C4-2B (cell line): ENCODE measurements at regions not wholly inside any gene's neighbourhood (a gene's known extent, or its start where the extent isn't known, plus 50 kb on each side); places are given as distances from the start of the nearest gene placed in this dataset.

Source experiments
- H3K27ac ChIP-seq: fragments of 450-650 bp; 2 replicates; pipeline ENCODE4 v1.5.1; 2017
- ZFX ChIP-seq: fragments of 450-650 bp; IDR thresholded peaks from 2 replicates; pipeline ENCODE4 v1.6.1; 2017
- TF ChIP-seq, protein P1 (sequence below): fragments of 450-650 bp; conservative IDR thresholded peaks from 2 replicates; pipeline ENCODE4 v1.5.1; 2017; ENCODE audit warnings: mild to moderate bottlenecking

DNA sequence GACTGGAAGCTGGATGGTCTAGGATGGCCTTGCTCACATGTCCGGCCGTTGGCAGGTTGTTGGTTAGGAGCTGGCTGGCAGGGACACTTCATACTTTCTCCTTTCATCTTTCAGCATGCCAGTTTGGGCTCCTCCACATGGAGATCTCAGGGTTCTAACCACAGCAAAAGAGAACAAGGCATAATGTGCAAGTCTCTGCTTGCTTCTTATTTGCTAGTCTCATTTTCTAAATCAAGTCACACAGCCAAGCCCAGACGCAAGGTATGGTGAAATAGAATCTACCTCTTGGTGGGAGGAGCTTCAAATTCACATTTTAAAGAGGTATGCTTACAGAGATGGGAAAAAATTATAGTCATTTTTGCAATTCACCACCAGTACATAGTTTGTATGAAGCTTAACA lies 69.1 kb upstream of the NAP1L1 start:
- TF ChIP-seq, protein P1, sequence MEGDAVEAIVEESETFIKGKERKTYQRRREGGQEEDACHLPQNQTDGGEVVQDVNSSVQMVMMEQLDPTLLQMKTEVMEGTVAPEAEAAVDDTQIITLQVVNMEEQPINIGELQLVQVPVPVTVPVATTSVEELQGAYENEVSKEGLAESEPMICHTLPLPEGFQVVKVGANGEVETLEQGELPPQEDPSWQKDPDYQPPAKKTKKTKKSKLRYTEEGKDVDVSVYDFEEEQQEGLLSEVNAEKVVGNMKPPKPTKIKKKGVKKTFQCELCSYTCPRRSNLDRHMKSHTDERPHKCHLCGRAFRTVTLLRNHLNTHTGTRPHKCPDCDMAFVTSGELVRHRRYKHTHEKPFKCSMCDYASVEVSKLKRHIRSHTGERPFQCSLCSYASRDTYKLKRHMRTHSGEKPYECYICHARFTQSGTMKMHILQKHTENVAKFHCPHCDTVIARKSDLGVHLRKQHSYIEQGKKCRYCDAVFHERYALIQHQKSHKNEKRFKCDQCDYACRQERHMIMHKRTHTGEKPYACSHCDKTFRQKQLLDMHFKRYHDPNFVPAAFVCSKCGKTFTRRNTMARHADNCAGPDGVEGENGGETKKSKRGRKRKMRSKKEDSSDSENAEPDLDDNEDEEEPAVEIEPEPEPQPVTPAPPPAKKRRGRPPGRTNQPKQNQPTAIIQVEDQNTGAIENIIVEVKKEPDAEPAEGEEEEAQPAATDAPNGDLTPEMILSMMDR, result no peak
- no peak for TF ChIP-seq ZFX
- no peak overlapping the region for H3K27ac ChIP-seq

DNA sequence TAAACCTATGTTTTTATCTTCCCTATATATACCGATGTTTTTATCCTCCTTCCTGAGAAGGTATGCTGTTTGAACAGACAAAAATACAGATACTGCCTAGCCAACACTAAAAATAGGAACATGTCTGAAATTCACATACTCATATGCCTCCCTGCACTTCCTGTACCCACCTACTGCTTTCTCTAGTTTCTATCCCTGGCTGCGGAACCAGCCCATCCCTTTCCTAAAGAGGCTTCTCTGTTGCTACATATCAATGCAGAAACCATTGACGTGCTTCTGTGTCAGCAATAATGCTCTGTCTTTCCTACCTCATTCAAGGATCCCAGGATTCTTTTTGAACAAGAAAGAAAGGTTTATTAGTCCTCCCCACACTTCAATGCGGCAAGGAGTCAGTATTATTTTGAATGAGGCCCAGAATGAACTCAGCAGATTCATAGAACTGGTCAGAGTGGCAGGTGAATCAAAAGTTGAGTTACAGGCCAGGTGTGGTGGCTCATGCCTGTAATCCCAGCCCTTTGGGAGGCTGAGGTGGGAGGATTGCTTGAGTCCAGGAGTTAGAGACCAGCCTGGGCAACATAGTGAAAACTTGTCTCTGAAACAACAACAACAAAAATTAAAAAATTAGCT lies 67.8 kb upstream of the NAP1L1 start:
- no peak for TF ChIP-seq ZFX
- TF ChIP-seq, protein P1, result no peak
- H3K27ac ChIP-seq, result no peak overlapping the region

DNA sequence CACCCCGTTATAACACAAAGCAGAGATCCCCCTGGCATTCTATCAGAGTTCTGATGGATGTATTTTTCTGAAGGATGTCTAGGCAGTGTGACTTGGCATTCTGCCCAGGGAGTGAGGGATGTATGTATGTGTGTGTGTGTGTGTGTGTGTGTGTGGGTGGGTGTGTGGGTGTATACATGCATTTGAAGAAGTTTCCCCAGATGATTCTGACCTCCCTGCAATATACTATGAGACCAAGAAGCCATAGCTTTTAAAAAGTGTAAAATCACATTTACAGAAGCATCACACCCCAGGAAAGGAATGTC lies 59.7 kb upstream of the NAP1L1 start:
- H3K27ac ChIP-seq, result no peak overlapping the region
- TF ChIP-seq, protein P1, result no peak
- TF ChIP-seq ZFX, result no peak

DNA sequence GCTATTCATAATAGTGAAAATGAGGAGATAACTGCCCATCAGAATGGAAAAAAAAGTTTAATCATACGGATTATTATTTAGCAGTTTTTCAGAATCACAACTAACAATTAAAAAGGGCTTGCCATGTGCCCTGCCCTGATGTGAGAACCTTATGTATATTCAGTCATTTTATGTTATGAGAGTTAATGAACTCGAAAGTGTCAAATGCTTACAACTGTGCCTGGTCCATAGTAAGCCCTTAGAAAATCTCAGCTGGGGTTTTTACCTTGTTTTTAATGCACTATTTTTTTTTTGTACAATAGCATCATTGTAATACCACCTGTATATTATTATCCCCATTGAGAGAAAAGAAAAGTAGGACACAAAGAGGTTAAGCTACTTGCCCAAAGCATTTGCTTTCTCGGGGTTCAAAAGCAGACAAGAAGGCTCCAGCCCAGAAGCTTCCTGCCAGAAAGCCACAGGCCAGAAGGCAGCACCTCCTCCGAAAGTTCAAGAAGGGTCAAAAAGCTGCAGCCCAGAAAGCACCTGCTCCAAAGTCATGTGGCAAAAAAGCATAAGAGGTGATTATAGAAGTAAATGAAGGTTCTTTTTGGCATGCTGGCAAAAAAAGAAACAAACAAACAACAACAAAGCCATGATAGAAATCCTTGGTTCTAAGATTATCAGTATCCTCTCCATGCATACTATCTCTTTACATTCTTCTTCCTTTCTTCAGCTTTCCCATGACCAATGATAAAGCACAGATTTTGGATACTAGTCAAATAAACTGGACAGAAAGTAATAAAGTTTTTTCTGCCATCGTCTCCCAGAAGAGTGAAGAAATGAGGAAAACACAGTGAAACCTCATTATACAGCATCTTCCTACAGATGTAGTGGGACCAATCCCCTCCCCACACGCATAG lies 59.1 kb upstream of the NAP1L1 start:
- H3K27ac ChIP-seq, result no peak overlapping the region
- TF ChIP-seq, protein P1, result no peak
- no peak for TF ChIP-seq ZFX

DNA sequence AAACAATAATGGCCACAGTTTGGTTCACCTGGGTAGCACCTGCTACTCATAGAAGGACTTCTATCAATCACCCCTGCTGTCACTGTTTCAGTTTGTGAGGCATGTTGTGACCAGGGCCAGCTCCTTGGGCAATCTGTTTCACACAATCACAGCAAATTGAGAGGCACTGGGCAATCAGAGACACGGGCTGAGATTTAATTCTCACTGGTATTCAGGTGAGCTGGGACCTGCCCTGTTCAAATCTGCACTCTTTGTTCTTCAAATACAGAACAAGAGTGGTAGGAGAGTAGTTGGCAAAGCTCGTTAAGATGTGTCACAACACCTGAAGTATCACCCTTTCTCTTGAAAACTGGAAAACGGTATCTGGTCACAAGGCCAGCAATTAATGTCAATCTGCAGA lies 57.8 kb upstream of the NAP1L1 start:
- no peak overlapping the region for H3K27ac ChIP-seq
- TF ChIP-seq, protein P1, result no peak
- no peak for TF ChIP-seq ZFX

DNA sequence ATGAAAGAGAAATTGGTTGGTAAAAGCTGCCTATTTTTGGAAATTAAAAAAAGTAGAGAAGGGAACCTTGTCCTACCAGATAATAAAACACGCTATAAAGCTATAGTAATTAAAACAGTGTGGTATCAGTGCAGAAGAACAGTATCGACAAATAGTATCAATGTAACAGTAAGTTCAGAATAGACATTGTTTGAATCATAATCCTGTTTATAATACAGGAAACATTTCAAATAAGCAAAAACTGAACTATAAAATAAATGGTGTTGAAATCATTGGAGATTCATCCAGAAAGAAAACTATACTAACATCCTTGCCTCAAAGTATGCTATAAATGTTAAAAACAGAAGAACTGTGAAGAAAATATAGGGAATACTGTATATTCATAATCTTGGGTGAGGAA lies 54.2 kb upstream of the NAP1L1 start:
- no peak for TF ChIP-seq ZFX
- TF ChIP-seq, protein P1, result no peak
- no peak overlapping the region for H3K27ac ChIP-seq

DNA sequence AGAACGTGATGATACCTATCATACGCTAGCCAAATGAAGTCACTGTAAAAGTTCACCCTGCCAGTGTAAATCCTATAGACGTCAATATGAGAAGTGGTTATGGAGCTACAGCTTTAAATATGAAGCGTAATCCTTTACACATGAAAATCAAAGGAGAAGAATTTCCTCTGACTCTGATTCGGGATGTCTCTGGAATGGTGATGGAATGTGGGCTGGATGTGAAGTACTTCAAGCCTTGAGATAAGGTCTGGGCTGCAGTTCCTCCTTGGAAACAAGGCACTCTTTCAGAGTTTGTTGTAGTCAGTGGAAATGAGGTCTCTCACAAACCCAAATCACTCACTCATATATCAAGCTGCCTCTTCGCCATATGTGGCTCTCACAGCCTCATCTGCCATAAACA lies 53.1 kb upstream of the NAP1L1 start:
- no peak overlapping the region for H3K27ac ChIP-seq

More for the DNA sequence above, 53.1 kb upstream of the NAP1L1 start:
- no peak for TF ChIP-seq ZFX
- TF ChIP-seq, protein P1, result no peak
